ENCODE measurements at regions not wholly inside any gene's neighbourhood (a gene's known extent, or its start where the extent isn't known, plus 50 kb on each side); places are given as distances from the start of the nearest gene placed in this dataset.
"Not testable (repeated sequence)": the region's sequence is repeated elsewhere in the genome, so short reads cannot be mapped to it uniquely, and the experiment has no call there.

DNA sequence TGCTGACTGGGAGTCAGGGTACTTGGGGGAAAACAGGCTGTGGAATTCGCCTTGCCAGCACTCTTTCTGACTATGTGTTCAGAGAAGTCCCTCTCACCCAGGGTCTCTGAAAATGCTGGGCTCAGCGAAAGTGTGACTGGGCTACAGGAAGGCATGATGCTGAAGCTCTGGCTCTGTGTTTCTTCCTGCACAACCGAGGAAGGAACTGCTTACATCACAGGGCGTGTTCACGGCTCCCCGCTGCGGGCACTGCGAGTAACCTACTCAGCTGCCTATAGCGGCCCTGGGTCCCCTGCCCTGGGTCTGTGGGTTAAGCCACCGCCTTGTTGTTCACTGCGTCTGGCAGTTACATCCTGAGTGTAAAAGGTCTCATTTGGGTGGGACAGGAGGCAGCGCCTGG lies 222.4 kb upstream of the IRX4 start:
- no peak for DNase-seq (ENCODE audit: low read depth in 2 of 2)

GRCh38 chr5:2103940-2104339 lies 221.2 kb upstream of the IRX4 start:
- DNase-seq (ENCODE audit: low read depth in 2 of 2): no peak

DNA sequence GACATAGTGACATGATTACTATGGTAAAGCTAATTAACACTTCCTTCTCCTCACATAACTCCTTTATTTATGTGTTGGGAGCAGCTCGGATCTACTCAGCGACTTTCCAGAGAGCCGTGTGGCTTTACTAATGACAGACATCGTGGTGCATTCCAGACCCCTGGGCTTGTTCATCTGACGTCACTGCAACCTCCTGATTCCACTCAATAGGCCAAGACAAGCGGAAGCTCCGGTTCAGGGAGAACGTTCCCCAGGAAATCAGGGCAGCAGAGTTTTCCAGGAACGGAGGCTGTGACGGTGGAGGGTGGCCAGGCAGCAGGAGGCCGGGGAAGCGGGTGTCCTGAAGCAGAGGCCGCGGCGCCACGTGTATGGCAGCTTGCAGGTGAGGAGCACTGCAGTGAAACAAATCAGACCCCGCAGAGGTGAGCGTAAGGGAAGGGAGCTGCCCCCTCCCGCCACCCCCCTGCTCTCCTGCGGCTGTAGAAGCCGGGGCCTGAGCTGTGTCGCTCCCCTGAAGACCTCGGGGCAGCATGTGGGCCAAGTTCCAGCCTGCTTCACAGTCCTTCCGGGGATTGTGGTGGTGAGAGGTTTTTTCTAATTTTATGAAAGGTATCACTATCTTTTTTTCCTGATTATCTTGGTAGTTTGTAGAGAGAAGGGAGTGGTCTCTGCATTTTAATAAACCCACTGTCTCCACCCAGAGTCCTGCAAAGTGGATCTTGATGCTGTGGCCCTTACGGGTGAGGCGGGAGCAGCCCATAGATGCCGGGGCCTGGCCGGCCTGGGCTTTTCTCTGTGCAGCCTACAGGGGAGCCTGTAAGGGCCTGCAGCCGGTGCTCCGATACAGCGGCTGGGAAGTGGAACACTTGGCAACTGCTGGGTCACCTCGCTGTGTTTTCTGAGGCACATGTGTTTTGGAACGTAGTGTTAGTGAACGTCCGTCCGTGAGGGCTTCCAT lies 220.4 kb upstream of the IRX4 start:
- DNase-seq (ENCODE audit: low read depth in 2 of 2): no peak

DNA sequence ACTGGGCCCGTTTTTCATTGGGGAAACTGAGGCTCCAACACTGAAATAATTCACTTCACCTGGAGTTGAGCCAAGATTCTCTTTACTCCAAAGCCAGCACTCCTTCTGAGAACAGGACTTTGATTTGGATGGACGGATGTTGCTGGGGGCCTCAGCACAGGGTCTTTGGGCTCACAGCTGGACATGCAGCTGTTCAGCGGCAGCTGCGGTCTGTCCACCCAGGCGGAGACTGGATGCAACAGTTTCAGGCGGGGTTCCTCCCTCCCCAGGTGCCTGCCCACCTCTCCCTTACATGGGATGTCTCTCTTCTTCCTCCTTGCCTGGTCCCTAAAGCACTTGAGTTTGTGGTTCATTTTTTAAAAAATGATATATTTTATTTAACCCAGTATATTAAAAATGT lies 219.0 kb upstream of the IRX4 start:
- DNase-seq (ENCODE audit: low read depth in 2 of 2): no peak

- no peak for DNase-seq (ENCODE audit: low read depth in 2 of 2)
Measured at GRCh38 chr5:2096887-2097505, 214.3 kb upstream of the IRX4 start.

DNA sequence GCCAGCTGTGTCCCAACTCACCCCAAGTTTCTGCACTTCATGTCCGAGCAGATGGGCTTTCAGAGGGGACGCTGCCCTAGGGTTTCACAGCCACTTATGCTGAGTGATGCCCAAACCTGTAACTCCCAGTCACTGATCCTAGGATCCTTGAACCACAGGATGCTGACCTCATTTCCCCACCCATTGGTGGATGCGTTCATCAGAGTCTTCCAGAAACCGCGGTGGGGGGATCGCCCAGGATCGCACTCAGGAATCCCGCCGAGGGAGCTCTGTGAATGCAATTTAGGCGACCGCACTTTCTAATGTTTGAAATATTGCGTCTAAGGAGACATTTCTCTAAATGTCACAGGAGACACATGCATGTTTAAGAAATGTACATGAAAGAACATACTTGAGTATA lies 212.3 kb upstream of the IRX4 start:
- DNase-seq (ENCODE audit: low read depth in 2 of 2): no peak

GRCh38 chr5:2094616-2094995 lies 211.9 kb upstream of the IRX4 start:
- no peak for DNase-seq (ENCODE audit: low read depth in 2 of 2)

DNA sequence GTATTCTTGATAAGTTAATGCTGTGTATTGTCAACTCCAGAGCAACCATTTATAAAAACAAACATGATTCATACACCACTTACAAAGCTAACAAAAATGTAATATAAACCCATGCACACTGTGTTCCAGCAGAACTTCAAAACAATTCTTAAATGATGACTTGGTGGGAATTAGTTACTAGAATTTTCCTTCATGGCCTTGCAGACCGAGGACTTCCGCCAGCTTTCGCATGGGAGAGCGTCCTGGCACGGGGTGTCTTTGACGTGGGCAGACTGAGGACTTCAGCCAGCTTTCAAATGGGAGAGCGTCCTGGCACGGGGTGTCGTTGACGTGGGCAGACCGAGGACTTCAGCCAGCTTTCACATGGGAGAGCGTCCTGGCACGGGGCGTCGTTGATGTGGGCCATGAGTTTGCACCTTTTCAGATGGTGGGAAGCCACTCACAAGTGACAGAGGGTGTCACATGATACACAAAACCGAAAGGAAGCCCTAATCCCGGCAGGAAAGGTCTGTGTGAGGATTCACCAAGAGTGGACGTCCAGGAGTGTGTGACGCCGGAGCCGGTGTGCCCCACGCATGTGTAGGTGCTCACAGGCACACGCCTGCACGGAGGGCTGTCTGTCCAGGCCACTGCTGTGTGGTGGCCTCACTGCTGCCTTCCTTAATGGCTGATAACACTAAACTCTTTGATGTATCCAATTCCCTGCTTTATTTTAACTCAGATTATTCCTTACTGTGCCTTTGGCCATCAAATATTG lies 211.3 kb upstream of the IRX4 start:
- DNase-seq (ENCODE audit: low read depth in 2 of 2): no peak

DNA sequence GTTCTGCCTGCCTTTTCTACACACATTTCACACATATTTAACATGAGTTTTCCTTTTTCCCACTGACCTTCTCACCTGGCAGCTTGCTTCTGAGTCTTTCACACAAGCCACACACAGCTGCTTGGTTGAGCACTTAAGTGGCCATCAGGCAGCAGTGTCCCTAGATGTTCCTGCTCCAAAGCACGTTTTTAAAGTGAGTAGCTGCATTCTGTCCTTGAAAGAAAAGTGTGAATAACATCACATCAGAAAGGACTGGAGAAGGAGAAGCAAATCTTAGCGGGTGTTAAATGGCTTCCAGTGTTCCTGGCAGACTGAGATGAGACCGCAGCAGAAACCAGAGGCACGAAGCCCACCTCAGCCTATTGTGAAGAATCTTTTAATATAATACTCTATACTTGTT lies 209.2 kb upstream of the IRX4 start:
- no peak for DNase-seq (ENCODE audit: low read depth in 2 of 2)

- DNase-seq (ENCODE audit: low read depth in 2 of 2): no peak
Measured at GRCh38 chr5:2087980-2088379, 205.3 kb upstream of the IRX4 start.

DNA sequence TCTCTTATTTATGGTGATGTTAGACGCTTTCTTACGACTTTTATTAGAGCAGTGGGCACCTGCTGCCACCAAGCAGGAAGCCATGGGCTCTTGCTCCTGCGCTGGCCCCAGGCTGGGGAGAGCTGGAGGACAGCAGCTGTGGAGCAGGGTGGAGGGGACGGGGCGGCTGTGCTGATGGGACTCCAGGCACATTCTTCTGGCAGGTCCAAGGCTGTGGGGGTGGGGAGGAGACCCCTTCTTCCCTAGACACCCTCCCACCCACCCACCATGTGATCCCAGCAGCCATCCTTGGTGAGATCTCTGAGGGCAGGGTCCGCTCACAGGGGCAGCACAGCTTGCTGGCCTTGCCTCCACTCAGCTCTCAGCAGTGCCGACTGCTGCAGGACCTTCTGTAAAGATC lies 192.6 kb upstream of the IRX4 start:
- no peak for DNase-seq (ENCODE audit: low read depth in 2 of 2)

- no peak for DNase-seq (ENCODE audit: low read depth in 2 of 2)
Measured at GRCh38 chr5:2071562-2071961, 188.8 kb upstream of the IRX4 start.

DNA sequence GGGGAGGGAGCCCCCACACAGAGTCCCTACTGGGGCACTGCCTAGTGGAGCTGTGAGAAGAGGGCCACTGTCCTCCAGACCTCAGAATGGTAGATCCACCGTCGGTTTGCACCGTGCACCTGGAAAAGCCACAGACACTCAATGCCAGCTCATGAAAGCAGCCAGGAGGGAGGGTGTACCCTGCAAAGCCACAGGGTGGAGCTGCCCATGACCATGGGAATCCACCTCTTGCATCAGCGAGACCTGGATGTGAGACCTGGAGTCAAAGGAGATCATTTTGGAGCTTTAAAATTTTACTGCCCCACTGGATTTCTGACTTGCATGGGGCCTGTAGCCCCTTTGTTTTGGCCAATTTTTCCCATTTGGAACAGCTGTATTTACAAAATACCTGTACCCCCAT lies 188.1 kb upstream of the IRX4 start:
- DNase-seq (ENCODE audit: low read depth in 2 of 2): not testable (repeated sequence)

DNA sequence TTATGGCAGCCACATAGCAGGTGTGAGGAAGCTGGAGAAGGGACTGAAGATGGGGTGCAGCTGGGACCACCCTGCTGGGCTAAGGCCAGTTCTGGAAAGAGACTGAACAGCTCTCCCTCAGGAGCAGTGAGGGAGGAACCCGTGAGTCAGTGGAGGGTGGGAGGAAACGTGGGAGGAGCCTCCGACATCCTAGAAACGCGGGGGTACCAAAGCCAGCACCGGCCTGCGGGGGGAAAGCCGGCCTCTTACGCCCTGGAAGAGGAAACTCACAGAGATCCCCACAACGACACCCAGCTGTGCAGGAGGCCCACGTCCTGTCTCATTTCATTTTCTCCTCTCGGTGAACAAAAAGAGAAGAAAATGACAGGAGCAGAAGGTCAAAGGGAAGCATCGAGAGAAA lies 185.8 kb upstream of the IRX4 start:
- no peak for DNase-seq (ENCODE audit: low read depth in 2 of 2)

DNA sequence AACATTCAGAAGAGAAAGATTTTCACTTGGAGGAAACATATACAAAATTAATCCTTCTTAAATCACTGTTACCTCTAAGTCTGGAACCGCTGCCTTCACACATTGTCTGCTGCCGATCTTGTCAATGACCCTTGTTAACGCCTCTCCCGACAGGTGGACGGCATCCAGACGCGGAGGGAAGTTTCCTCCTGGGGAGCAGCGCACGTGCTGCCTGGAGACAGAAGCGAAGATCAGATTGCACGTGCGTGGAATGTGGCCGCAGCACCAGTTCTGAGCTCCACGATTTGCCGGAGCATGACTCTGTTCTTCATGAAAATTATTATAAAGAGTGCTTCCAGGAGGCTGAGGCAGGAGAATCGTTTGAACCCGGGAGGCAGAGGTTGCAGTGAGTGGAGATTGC lies 183.6 kb upstream of the IRX4 start:
- no peak for DNase-seq (ENCODE audit: low read depth in 2 of 2)

DNA sequence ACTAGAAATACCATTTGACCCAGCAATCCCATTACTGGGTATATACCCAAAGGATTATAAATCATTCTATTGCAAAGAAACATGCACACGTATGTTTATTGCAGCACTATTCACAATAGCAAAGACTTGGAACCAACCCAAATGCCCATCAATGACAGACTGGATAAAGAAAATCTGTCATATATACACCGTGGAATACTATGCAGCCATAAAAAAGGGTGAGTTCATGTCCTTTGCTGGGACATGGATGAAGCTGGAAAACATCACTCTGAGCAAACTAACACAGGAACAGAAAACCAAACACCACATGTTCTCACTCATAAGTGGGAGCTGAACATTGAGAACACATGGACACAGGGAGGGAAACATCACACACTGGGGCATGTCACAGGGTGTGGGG lies 180.7 kb upstream of the IRX4 start:
- not testable (repeated sequence) for DNase-seq (ENCODE audit: low read depth in 2 of 2)

- no peak for DNase-seq (ENCODE audit: low read depth in 2 of 2)
Measured at GRCh38 chr5:2052687-2053086, 170.0 kb upstream of the IRX4 start.

DNA sequence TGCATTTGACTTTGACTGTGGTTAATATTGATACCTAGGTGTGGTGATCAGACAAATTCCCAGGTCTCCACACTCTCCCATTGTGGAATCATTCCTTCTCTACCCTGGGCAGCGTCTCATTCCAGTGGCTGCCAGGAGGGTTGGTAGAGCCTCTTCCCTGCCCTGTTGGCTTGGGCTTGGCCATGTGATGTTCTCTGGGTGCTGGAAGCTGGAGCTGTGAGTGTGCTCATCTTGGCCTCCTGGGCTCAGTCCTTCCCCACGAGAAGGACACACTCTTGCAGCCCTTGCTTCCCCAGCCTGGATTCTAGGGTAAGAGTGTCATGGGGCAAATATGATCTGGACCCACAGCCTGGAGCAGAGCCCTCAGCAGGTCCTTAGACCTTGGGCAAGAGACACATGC lies 167.2 kb upstream of the IRX4 start:
- no peak for DNase-seq (ENCODE audit: low read depth in 2 of 2)

DNA sequence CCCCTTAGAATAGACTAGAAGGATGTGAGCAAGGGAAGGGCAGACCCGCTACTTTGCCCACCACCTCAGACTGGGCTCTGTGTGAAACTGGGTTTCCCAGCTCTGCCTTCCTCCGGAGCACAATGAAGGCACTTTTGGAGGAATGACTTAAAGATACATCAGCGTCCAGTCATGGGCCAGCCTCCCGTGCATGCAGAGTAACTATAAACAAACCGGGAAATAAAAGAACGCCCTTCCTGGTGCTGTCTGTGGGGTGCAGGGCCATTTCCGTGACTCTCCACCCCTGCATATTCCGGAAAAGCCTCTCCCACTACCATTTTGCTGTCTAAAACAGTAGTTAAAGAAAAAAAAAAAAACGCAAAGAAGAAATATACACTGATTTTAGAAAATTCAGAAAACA lies 165.9 kb upstream of the IRX4 start:
- DNase-seq (ENCODE audit: low read depth in 2 of 2): no peak

DNA sequence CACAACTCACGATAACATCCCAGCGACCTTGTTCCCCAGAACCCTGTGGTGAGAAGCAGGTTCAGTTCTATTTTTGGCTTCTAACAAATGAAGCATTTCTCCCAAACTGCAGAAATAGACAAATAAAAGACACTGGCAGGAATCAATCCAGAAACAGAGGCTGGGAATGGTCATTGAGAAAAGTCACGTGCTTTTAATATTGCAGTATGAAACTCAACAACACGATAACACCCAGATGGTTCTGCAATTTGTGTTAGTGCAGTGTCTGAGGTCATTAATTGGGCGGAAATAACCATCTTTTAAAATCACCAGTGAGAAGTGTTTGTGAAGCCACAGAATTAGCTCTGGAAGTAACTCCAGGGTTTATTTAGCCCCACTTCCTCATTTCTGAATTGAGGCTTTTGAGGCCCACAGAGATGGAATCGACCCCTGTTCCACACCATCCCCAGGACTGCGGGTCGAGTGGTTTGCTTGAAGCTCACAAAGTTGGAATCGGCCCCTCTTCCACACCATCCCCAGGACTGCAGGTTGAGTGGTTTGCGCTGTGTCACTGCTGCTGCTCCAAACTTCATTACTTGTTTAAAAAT lies 164.7 kb upstream of the IRX4 start:
- DNase-seq (ENCODE audit: low read depth in 2 of 2): no peak

DNA sequence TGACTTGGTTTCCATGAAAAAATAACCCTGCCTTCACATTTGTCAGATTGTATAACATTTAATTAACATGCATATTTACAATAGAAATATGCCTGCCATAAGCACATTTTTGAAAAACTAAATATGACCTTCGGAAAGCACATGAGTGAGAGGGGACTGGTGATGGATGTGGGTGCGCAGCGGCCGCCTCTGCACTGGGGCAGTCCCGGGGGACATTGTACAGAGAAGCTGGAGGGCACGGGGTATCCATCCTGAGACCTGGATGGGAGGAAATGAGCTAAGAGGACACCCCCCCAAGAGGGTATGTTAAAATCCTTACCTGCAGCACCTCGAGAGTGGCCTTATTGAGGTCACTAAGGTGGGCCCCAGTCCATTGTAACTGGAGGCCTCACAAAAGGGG lies 161.3 kb upstream of the IRX4 start:
- DNase-seq (ENCODE audit: low read depth in 2 of 2): no peak

DNA sequence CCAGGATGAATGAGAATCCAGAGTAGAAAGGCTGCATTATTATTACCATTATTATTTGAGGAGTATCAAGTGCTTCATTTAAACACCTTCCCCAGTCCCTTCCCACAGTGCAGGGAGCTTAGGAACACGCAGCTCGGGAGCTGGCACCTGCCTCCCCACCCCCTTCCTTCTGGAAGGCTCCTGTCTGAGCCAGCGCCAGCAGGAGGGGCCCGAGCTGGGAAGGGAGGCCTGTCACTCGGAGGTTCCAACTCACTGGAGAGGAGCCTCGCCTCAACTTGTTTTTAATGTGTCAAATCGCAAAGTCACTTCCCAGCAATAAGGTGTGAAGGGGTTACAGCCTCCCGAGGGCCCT lies 156.4 kb upstream of the IRX4 start:
- no peak for DNase-seq (ENCODE audit: low read depth in 2 of 2)
